ENCODE measurements at regions not wholly inside any gene's neighbourhood (a gene's known extent, or its start where the extent isn't known, plus 50 kb on each side); places are given as distances from the start of the nearest gene placed in this dataset.

GRCh38 chr1:112075566-112075965 lies 86.1 kb upstream of the KCND3 start:
- H3K27ac ChIP-seq = no peak overlapping the region
- no peaks in the 10 kb centered on the region for H3K4me1 ChIP-seq
- no peaks in the 10 kb centered on the region for H3K36me3 ChIP-seq
- no peak overlapping the region for H3K4me3 ChIP-seq
- no peak for DNase-seq (ENCODE audit: low spot score)
- Mint-ChIP-seq H3K4me1 (no peaks in the 10 kb centered on the region), H3K9me3 (peaks cover 6% of the 10 kb centered on the region), H3K27me3 (ENCODE audit: insufficient read depth, low read depth) (peaks cover 5% of the 10 kb centered on the region), H3K36me3 (no peaks in the 10 kb centered on the region), H3K27ac (no peak overlapping the region), H3K4me3 (no peak overlapping the region)
- H4K20me1 ChIP-seq (ENCODE audit: low read depth) = no peaks in the 10 kb centered on the region
- H3K27me3 ChIP-seq = no peaks in the 10 kb centered on the region
- H2AFZ ChIP-seq (replicated peaks) = no peak overlapping the region
- no peaks in the 10 kb centered on the region for H3F3A ChIP-seq (ENCODE audit: low read depth)
- TF ChIP-seq EZH2phosphoT487 (IDR thresholded peaks at IDR 0.05) = no peak
- no peak for TF ChIP-seq CTCF (IDR thresholded peaks at IDR 0.05)
- TF ChIP-seq EZH2 (IDR thresholded peaks at IDR 0.05) = no peak
- no peak overlapping the region for H3K4me2 ChIP-seq
- H3K9me3 ChIP-seq (ENCODE audit: low read depth) = peaks cover 19% of the 10 kb centered on the region
- no peak overlapping the region for H3K9ac ChIP-seq
- no peaks in the 10 kb centered on the region for H3K79me2 ChIP-seq (ENCODE audit: low read depth)

GRCh38 chr1:112079446-112079845 lies 90.0 kb upstream of the KCND3 start:
- H3K4me2 ChIP-seq = no peak overlapping the region
- H4K20me1 ChIP-seq (ENCODE audit: low read depth) = no peaks in the 10 kb centered on the region
- no peak overlapping the region for H3K4me3 ChIP-seq
- H3K4me1 Mint-ChIP-seq = no peaks in the 10 kb centered on the region
- H3K4me1 ChIP-seq = no peaks in the 10 kb centered on the region
- peaks cover 8% of the 10 kb centered on the region for H3K27me3 Mint-ChIP-seq (ENCODE audit: insufficient read depth, low read depth)
- H3K9me3 Mint-ChIP-seq = no peaks in the 10 kb centered on the region
- H3K27ac Mint-ChIP-seq = no peak overlapping the region
- no peaks in the 10 kb centered on the region for H3F3A ChIP-seq (ENCODE audit: low read depth)
- H3K79me2 ChIP-seq (ENCODE audit: low read depth) = no peaks in the 10 kb centered on the region
- H3K36me3 Mint-ChIP-seq = no peaks in the 10 kb centered on the region
- H3K27me3 ChIP-seq = no peaks in the 10 kb centered on the region
- TF ChIP-seq EZH2 (IDR thresholded peaks at IDR 0.05) (no peak), EZH2phosphoT487 (IDR thresholded peaks at IDR 0.05) (no peak), CTCF (IDR thresholded peaks at IDR 0.05) (no peak)
- no peak overlapping the region for H2AFZ ChIP-seq (replicated peaks)
- no peak overlapping the region for H3K4me3 Mint-ChIP-seq
- DNase-seq (ENCODE audit: low spot score) = no peak
- no peak overlapping the region for H3K9ac ChIP-seq
- no peaks in the 10 kb centered on the region for H3K9me3 ChIP-seq (ENCODE audit: low read depth)
- H3K27ac ChIP-seq = no peak overlapping the region
- no peaks in the 10 kb centered on the region for H3K36me3 ChIP-seq

- H3K9me3 ChIP-seq (ENCODE audit: low read depth) = no peaks in the 10 kb centered on the region
- Mint-ChIP-seq H3K4me3 (no peak overlapping the region), H3K27me3 (ENCODE audit: insufficient read depth, low read depth) (peaks cover 5% of the 10 kb centered on the region), H3K4me1 (no peaks in the 10 kb centered on the region), H3K36me3 (no peaks in the 10 kb centered on the region), H3K27ac (no peak overlapping the region), H3K9me3 (no peaks in the 10 kb centered on the region)
- H3K9ac ChIP-seq = no peak overlapping the region
- no peak overlapping the region for H3K4me2 ChIP-seq
- no peaks in the 10 kb centered on the region for H4K20me1 ChIP-seq (ENCODE audit: low read depth)
- H3K27me3 ChIP-seq = no peaks in the 10 kb centered on the region
- H3K79me2 ChIP-seq (ENCODE audit: low read depth) = no peaks in the 10 kb centered on the region
- H3F3A ChIP-seq (ENCODE audit: low read depth) = no peaks in the 10 kb centered on the region
- TF ChIP-seq EZH2 (IDR thresholded peaks at IDR 0.05) = no peak
- TF ChIP-seq CTCF (IDR thresholded peaks at IDR 0.05) = no peak
- TF ChIP-seq EZH2phosphoT487 (IDR thresholded peaks at IDR 0.05) = no peak
- H3K27ac ChIP-seq = no peak overlapping the region
- peak; percentile 75 for DNase-seq (ENCODE audit: low spot score)
- no peaks in the 10 kb centered on the region for H3K36me3 ChIP-seq
- no peak overlapping the region for H3K4me3 ChIP-seq
- no peaks in the 10 kb centered on the region for H3K4me1 ChIP-seq
- no peak overlapping the region for H2AFZ ChIP-seq (replicated peaks)
Observed at GRCh38 chr1:112083487-112083886, 94.0 kb upstream of the KCND3 start.
